DND-41 (cell line): ENCODE measurements at regions not wholly inside any gene's neighbourhood (a gene's known extent, or its start where the extent isn't known, plus 50 kb on each side); places are given as distances from the start of the nearest gene placed in this dataset.

Experiments used
- ATAC-seq: fragments of 200-7000 bp; cut with Tn5 transposase; 3 replicates; pipeline ENCODE4 v1.9.1; 2021; ENCODE audit warnings: low read depth; ENCODE audit not compliant: insufficient read depth
- DNase-seq: peaks from one replicate; pipeline ENCODE4 v3.0.0-alpha.2; 2020
- H2AFZ ChIP-seq: 2 replicates; pipeline ENCODE4 v1.6.0; 2012; ENCODE audit warnings: low read depth, low read length
- H3K27ac ChIP-seq: 2 replicates; pipeline ENCODE4 v1.5.1; 2012; ENCODE audit warnings: low read length, inconsistent platforms
- H3K27me3 ChIP-seq: fragments of 200-600 bp; sonication (generic); 2 replicates; pipeline ENCODE4 v1.6.0; 2012; ENCODE audit warnings: low read length, mild to moderate bottlenecking, inconsistent platforms; ENCODE audit not compliant: insufficient read depth, poor library complexity
- H3K36me3 ChIP-seq: 2 replicates; pipeline ENCODE4 v1.5.1; 2012; ENCODE audit warnings: low read length, inconsistent platforms; ENCODE audit not compliant: insufficient read depth
- H3K4me1 ChIP-seq: 2 replicates; pipeline ENCODE4 v1.5.1; 2012; ENCODE audit warnings: mild to moderate bottlenecking, low read length; ENCODE audit not compliant: insufficient read depth
- H3K4me2 ChIP-seq: 2 replicates; pipeline ENCODE4 v1.6.0; 2012; ENCODE audit warnings: mild to moderate bottlenecking, moderate library complexity, low read length, inconsistent platforms; ENCODE audit not compliant: insufficient read depth
- H3K4me3 ChIP-seq, 2 experiments: fragments of 200-600 bp in 1 of 2; shearing (Covaris generic) in 1 of 2; 2 replicates each; pipeline ENCODE4 v1.5.1; 2012 to 2016; ENCODE audit warnings: inconsistent platforms in 2 of 2, low read length in 2 of 2, mild to moderate bottlenecking in 2 of 2, low read depth in 1 of 2, moderate library complexity in 1 of 2
- H3K79me2 ChIP-seq: 2 replicates; pipeline ENCODE4 v1.6.0; 2012; ENCODE audit warnings: low read length, inconsistent platforms; ENCODE audit not compliant: insufficient read depth
- H3K9ac ChIP-seq: 2 replicates; pipeline ENCODE4 v1.6.0; 2012; ENCODE audit warnings: low read depth, mild to moderate bottlenecking, inconsistent platforms, low read length, moderate library complexity
- H3K9me3 ChIP-seq: 2 replicates; pipeline ENCODE4 v1.5.1; 2012; ENCODE audit warnings: low read length, moderate library complexity, mild to moderate bottlenecking, inconsistent platforms; ENCODE audit not compliant: insufficient read depth, severe bottlenecking
- H4K20me1 ChIP-seq: 2 replicates; pipeline ENCODE4 v1.6.0; 2012; ENCODE audit warnings: low read length; ENCODE audit not compliant: insufficient read depth
- EZH2 ChIP-seq: IDR thresholded peaks from 3 replicates; pipeline ENCODE4 v1.6.1; 2012; ENCODE audit warnings: borderline replicate concordance, low read depth, mild to moderate bottlenecking, moderate library complexity, low read length, inconsistent platforms; ENCODE audit not compliant: severe bottlenecking
- TF ChIP-seq, protein P1 (sequence below): IDR thresholded peaks from 2 replicates; pipeline ENCODE4 v1.5.1; 2012; ENCODE audit warnings: borderline replicate concordance, low read length, moderate library complexity, mild to moderate bottlenecking; ENCODE audit not compliant: poor library complexity, severe bottlenecking; ENCODE audit errors: extremely low read depth

- no peaks in the 10 kb centered on the region for H3K27me3 ChIP-seq
- no peak overlapping the region for H3K9ac ChIP-seq
- no peak overlapping the region for H3K4me2 ChIP-seq
- H3K9me3 ChIP-seq: no peaks in the 10 kb centered on the region
- H3K4me3 ChIP-seq: no peak overlapping the region
- no peaks in the 10 kb centered on the region for H3K79me2 ChIP-seq
- TF ChIP-seq, protein P1, sequence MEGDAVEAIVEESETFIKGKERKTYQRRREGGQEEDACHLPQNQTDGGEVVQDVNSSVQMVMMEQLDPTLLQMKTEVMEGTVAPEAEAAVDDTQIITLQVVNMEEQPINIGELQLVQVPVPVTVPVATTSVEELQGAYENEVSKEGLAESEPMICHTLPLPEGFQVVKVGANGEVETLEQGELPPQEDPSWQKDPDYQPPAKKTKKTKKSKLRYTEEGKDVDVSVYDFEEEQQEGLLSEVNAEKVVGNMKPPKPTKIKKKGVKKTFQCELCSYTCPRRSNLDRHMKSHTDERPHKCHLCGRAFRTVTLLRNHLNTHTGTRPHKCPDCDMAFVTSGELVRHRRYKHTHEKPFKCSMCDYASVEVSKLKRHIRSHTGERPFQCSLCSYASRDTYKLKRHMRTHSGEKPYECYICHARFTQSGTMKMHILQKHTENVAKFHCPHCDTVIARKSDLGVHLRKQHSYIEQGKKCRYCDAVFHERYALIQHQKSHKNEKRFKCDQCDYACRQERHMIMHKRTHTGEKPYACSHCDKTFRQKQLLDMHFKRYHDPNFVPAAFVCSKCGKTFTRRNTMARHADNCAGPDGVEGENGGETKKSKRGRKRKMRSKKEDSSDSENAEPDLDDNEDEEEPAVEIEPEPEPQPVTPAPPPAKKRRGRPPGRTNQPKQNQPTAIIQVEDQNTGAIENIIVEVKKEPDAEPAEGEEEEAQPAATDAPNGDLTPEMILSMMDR: no peak
- TF ChIP-seq EZH2: no peak
- no peaks in the 10 kb centered on the region for H4K20me1 ChIP-seq
- no peak overlapping the region for H3K27ac ChIP-seq
- H2AFZ ChIP-seq: no peak overlapping the region
- ATAC-seq: no peak
- no peak for DNase-seq
- no peaks in the 10 kb centered on the region for H3K36me3 ChIP-seq
- H3K4me1 ChIP-seq: no peaks in the 10 kb centered on the region
Observed at GRCh38 chr15:79769933-79770759, 126.7 kb downstream of the MTHFS start.

DNA sequence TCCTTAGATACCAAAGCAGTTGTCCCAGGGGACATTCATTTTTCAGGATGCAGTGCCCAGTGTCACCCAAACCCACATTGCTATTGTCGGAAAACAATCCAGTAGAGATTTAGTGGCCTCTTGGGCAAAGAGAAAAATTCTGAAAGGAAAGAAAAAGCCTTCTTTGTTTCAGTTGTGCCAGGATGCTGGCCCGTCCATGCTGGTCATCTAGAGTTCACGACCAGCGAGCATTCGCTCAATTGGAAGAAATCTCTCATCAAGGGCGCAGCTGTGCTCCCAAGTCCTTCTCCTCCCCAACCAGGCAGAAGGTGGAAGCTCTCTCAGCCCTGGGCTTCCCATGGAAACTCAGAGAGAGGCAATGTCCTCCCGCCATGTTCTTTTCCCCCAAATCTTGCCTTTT lies 123.7 kb downstream of the MTHFS start:
- H3K9me3 ChIP-seq: no peaks in the 10 kb centered on the region

DNA sequence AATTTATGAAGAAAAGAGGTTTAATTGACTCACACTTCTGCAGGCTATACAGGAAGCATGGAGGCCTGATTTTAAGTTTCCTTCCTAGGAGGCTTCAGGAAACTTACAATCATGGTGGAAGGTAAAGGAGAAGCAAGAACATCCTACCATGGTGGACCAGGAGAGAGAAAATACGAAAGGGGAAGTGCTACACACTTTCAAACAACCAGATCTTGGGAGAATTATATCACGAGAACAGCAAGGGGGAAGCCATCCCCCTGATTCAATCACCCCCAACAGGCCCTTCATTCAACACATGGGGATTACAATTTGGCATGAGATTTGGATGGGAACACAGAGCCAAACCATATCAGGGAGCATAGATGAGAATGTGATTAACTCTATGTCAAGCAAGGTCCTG lies 121.0 kb downstream of the MTHFS start:
- Histone ChIP-seq H3K9ac (no peak overlapping the region), H3K36me3 (no peaks in the 10 kb centered on the region), H2AFZ (no peak overlapping the region), H3K27ac (no peak overlapping the region), H3K9me3 (no peaks in the 10 kb centered on the region), H3K4me1 (no peaks in the 10 kb centered on the region), H3K79me2 (no peaks in the 10 kb centered on the region), H3K4me3 (no peak overlapping the region), H4K20me1 (no peaks in the 10 kb centered on the region), H3K4me2 (no peak overlapping the region), H3K27me3 (no peaks in the 10 kb centered on the region)
- ATAC-seq (no peak), DNase-seq (no peak)
- TF ChIP-seq, protein P1: no peak
- no peak for TF ChIP-seq EZH2

More for the DNA sequence above, 123.7 kb downstream of the MTHFS start:
- H3K36me3 ChIP-seq: no peaks in the 10 kb centered on the region
- no peaks in the 10 kb centered on the region for H3K27me3 ChIP-seq
- H3K9ac ChIP-seq: no peak overlapping the region
- H2AFZ ChIP-seq: no peak overlapping the region
- H3K79me2 ChIP-seq: no peaks in the 10 kb centered on the region
- H3K4me3 ChIP-seq: no peak overlapping the region
- ATAC-seq (no peak), DNase-seq (no peak)
- H3K4me2 ChIP-seq: no peak overlapping the region
- no peak overlapping the region for H3K27ac ChIP-seq
- TF ChIP-seq, protein P1: no peak
- TF ChIP-seq EZH2: no peak
- H4K20me1 ChIP-seq: no peaks in the 10 kb centered on the region
- no peaks in the 10 kb centered on the region for H3K4me1 ChIP-seq

DNA sequence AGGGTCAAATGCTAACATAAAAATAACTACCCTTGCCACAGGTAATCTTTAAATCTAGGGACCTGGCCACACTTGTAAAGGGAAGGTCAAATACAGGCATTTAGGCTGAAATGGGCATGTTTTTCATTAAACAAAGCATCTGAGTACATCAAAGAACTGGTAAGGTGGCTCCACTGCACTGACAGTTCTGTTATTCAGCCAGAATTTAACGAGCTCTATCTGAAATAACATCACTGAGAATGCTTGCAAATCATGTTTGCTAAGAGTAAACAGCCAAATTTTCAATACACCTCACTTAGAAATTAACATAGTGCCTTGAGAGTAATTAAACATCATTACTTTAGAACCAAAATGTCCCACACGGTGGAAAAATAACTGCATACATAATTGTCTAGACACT lies 118.9 kb downstream of the MTHFS start:
- no peaks in the 10 kb centered on the region for H3K4me1 ChIP-seq
- no peaks in the 10 kb centered on the region for H3K36me3 ChIP-seq
- no peaks in the 10 kb centered on the region for H3K79me2 ChIP-seq
- H4K20me1 ChIP-seq: no peaks in the 10 kb centered on the region
- no peak overlapping the region for H3K27ac ChIP-seq
- no peak for ATAC-seq
- H3K4me2 ChIP-seq: no peak overlapping the region
- TF ChIP-seq, protein P1: no peak
- TF ChIP-seq EZH2: no peak
- no peak overlapping the region for H3K9ac ChIP-seq
- H2AFZ ChIP-seq: no peak overlapping the region
- DNase-seq: no peak
- H3K9me3 ChIP-seq: peaks cover 4% of the 10 kb centered on the region
- H3K27me3 ChIP-seq: no peaks in the 10 kb centered on the region
- no peak overlapping the region for H3K4me3 ChIP-seq
